ENCODE measurements at regions not wholly inside any gene's neighbourhood (a gene's known extent, or its start where the extent isn't known, plus 50 kb on each side); places are given as distances from the start of the nearest gene placed in this dataset.

- Histone ChIP-seq H3K9ac (no peak overlapping the region), H3F3A (ENCODE audit: insufficient read depth) (no peaks in the 10 kb centered on the region), H3K4me3 (no peak overlapping the region), H3K4me1 (ENCODE audit: insufficient read depth) (no peaks in the 10 kb centered on the region), H3K9me2 (ENCODE audit: insufficient read depth) (no peaks in the 10 kb centered on the region), H4K20me1 (ENCODE audit: insufficient read depth) (no peaks in the 10 kb centered on the region), H3K27me3 (replicated peaks; ENCODE audit: insufficient read depth) (no peaks in the 10 kb centered on the region), H3K9me3 (ENCODE audit: low read depth) (no peaks in the 10 kb centered on the region), H3K79me2 (ENCODE audit: insufficient read depth) (no peaks in the 10 kb centered on the region), H3K36me3 (ENCODE audit: low read depth) (no peaks in the 10 kb centered on the region), H3K4me2 (ENCODE audit: unreplicated experiment) (no peak overlapping the region), H3K27ac (no peak overlapping the region), H2AFZ (no peak overlapping the region)
- TF ChIP-seq EZH2 (IDR thresholded peaks at IDR 0.05; ENCODE audit: insufficient read depth, poor library complexity, severe bottlenecking), result no peak
- no peak for TF ChIP-seq EZH2phosphoT487 (IDR thresholded peaks at IDR 0.05; ENCODE audit: insufficient read depth, low read depth)
- in situ Hi-C loops (cut with MboI), result no loop called here
- WGBS, 2 experiments (ENCODE audit: low coverage in 1 of 2, low lambda C conversion rate in 2 of 2, missing lambda C conversion rate in 2 of 2), result 0% methylated on average over 1 of the region's 1 CpG
- DNase-seq, result no peak
Observed at GRCh38 chr18:34640276-34640675, 69.8 kb upstream of the DTNA start.

DNA sequence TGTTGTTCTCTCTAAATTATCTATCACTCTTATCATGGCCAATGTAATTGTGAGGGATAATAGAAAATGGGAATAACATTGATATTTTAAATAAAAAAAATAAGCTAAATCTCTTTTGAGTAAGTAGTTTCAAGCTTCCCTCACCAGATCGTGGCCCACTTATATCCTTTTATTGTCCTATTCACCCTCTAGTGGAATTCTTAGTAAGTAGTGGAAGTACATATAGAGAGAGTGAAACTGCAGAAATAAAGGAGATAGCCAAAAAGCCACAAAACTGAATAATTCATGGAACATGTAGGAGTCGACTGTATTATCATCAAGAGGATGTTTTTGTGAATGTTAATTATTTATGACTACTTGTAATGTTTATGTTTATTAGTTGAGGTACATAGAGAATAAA, 66.1 kb upstream of the DTNA start:
- peak; percentile 13 for DNase-seq
- Histone ChIP-seq H3K27me3 (replicated peaks; ENCODE audit: insufficient read depth) (no peaks in the 10 kb centered on the region), H3K4me2 (ENCODE audit: unreplicated experiment) (no peak overlapping the region), H3K79me2 (ENCODE audit: insufficient read depth) (no peaks in the 10 kb centered on the region), H4K20me1 (ENCODE audit: insufficient read depth) (no peaks in the 10 kb centered on the region), H3K36me3 (ENCODE audit: low read depth) (no peaks in the 10 kb centered on the region), H3K9me2 (ENCODE audit: insufficient read depth) (no peaks in the 10 kb centered on the region), H3F3A (ENCODE audit: insufficient read depth) (peaks cover 8% of the 10 kb centered on the region; the same call in 1 of the 2 replicates), H3K9ac (no peak overlapping the region), H3K9me3 (ENCODE audit: low read depth) (no peaks in the 10 kb centered on the region), H3K27ac (no peak overlapping the region), H3K4me3 (no peak overlapping the region), H2AFZ (no peak overlapping the region), H3K4me1 (ENCODE audit: insufficient read depth) (peaks cover 4% of the 10 kb centered on the region; the same call in 1 of the 2 replicates)
- in situ Hi-C loops (cut with MboI), result no loop called here
- WGBS, 2 experiments (ENCODE audit: low coverage in 1 of 2, low lambda C conversion rate in 2 of 2, missing lambda C conversion rate in 2 of 2), result 38 to 53% methylated on average over 2 of the region's 2 CpGs
- TF ChIP-seq EZH2 (IDR thresholded peaks at IDR 0.05; ENCODE audit: insufficient read depth, poor library complexity, severe bottlenecking) (no peak), EZH2phosphoT487 (IDR thresholded peaks at IDR 0.05; ENCODE audit: insufficient read depth, low read depth) (no peak)

DNA sequence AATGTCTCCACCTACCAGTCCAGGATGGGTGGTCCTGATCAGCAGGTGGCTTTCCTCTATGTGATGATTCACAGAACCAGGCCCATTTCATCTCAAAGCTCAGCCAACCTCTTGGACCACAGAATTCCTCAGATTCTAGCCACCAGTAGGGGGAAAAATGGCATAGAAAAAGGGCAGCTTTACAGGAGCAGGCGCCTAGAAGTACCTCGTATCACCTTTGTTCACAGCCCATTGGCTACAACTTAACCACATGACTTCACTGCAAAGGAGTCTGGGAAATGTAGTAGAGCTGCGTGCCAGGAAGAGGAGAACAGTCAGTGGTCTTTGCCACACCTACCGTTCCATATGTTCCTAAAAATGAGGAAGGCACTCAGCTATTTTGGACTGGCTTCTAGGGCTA, 62.8 kb upstream of the DTNA start:
- H3K4me2 ChIP-seq (ENCODE audit: unreplicated experiment), result no peak overlapping the region
- in situ Hi-C loops (cut with MboI), result no loop called here
- WGBS, 2 experiments (ENCODE audit: low coverage in 1 of 2, low lambda C conversion rate in 2 of 2, missing lambda C conversion rate in 2 of 2), result 80 to 84% methylated on average over 4 of the region's 4 CpGs
- H4K20me1 ChIP-seq (ENCODE audit: insufficient read depth), result no peaks in the 10 kb centered on the region
- TF ChIP-seq EZH2phosphoT487 (IDR thresholded peaks at IDR 0.05; ENCODE audit: insufficient read depth, low read depth), result no peak
- no peak for TF ChIP-seq EZH2 (IDR thresholded peaks at IDR 0.05; ENCODE audit: insufficient read depth, poor library complexity, severe bottlenecking)
- no peak for DNase-seq
- no peaks in the 10 kb centered on the region for H3K9me2 ChIP-seq (ENCODE audit: insufficient read depth)
- peaks cover 25% of the 10 kb centered on the region; the same call in 1 of the 2 replicates for H3F3A ChIP-seq (ENCODE audit: insufficient read depth)
- H3K36me3 ChIP-seq (ENCODE audit: low read depth), result no peaks in the 10 kb centered on the region
- peaks cover 21% of the 10 kb centered on the region for H3K4me1 ChIP-seq (ENCODE audit: insufficient read depth)
- H3K27me3 ChIP-seq (replicated peaks; ENCODE audit: insufficient read depth), result no peaks in the 10 kb centered on the region
- no peaks in the 10 kb centered on the region for H3K9me3 ChIP-seq (ENCODE audit: low read depth)
- H3K27ac ChIP-seq, result no peak overlapping the region
- no peak overlapping the region for H3K4me3 ChIP-seq
- no peak overlapping the region for H3K9ac ChIP-seq
- no peaks in the 10 kb centered on the region for H3K79me2 ChIP-seq (ENCODE audit: insufficient read depth)
- no peak overlapping the region for H2AFZ ChIP-seq

- no peaks in the 10 kb centered on the region for H4K20me1 ChIP-seq (ENCODE audit: insufficient read depth)
- no peaks in the 10 kb centered on the region for H3K9me3 ChIP-seq (ENCODE audit: low read depth)
- peaks cover 21% of the 10 kb centered on the region for H3K4me1 ChIP-seq (ENCODE audit: insufficient read depth)
- in situ Hi-C loops (cut with MboI), result no loop called here
- DNase-seq, result no peak
- 77 to 80% methylated on average over 3 of the region's 3 CpGs for WGBS, 2 experiments (ENCODE audit: low coverage in 1 of 2, low lambda C conversion rate in 2 of 2, missing lambda C conversion rate in 2 of 2)
- no peak for TF ChIP-seq EZH2phosphoT487 (IDR thresholded peaks at IDR 0.05; ENCODE audit: insufficient read depth, low read depth)
- no peak for TF ChIP-seq EZH2 (IDR thresholded peaks at IDR 0.05; ENCODE audit: insufficient read depth, poor library complexity, severe bottlenecking)
- H3K4me3 ChIP-seq, result no peak overlapping the region
- H2AFZ ChIP-seq, result no peak overlapping the region
- no peaks in the 10 kb centered on the region for H3K9me2 ChIP-seq (ENCODE audit: insufficient read depth)
- H3K4me2 ChIP-seq (ENCODE audit: unreplicated experiment), result no peak overlapping the region
- peaks cover 25% of the 10 kb centered on the region; the same call in 1 of the 2 replicates for H3F3A ChIP-seq (ENCODE audit: insufficient read depth)
- no peaks in the 10 kb centered on the region for H3K27me3 ChIP-seq (replicated peaks; ENCODE audit: insufficient read depth)
- H3K36me3 ChIP-seq (ENCODE audit: low read depth), result no peaks in the 10 kb centered on the region
- H3K79me2 ChIP-seq (ENCODE audit: insufficient read depth), result no peaks in the 10 kb centered on the region
- no peak overlapping the region for H3K9ac ChIP-seq
- H3K27ac ChIP-seq, result no peak overlapping the region
Observed at GRCh38 chr18:34648269-34648985, 61.7 kb upstream of the DTNA start.
